ENCODE measurements at regions not wholly inside any gene's neighbourhood (a gene's known extent, or its start where the extent isn't known, plus 50 kb on each side); places are given as distances from the start of the nearest gene placed in this dataset.

- DNase-seq (ENCODE audit: low spot score), result peak; percentile 81
These were observed 988.4 kb upstream of the TENM3 start for GRCh38 chr4:181254771-181255170.

GRCh38 chr4:181258569-181258968, 984.6 kb upstream of the TENM3 start:
- no peak for DNase-seq (ENCODE audit: low spot score)

GRCh38 chr4:181259081-181259709, 984.0 kb upstream of the TENM3 start:
- DNase-seq (ENCODE audit: low spot score), result no peak

- DNase-seq (ENCODE audit: low spot score), result peak; percentile 12
These were observed 981.9 kb upstream of the TENM3 start for GRCh38 chr4:181261279-181261678.

- no peak for DNase-seq (ENCODE audit: low spot score)
These were observed 978.3 kb upstream of the TENM3 start for GRCh38 chr4:181264893-181265292.

- no peak for DNase-seq (ENCODE audit: low spot score)
These were observed 977.8 kb upstream of the TENM3 start for GRCh38 chr4:181265370-181265769.

- peak; percentile 41 for DNase-seq (ENCODE audit: low spot score)
These were observed 972.0 kb upstream of the TENM3 start for GRCh38 chr4:181271116-181271640.

GRCh38 chr4:181272422-181272821, 970.8 kb upstream of the TENM3 start:
- no peak for DNase-seq (ENCODE audit: low spot score)

- DNase-seq (ENCODE audit: low spot score), result no peak
These were observed 964.3 kb upstream of the TENM3 start for GRCh38 chr4:181278941-181279340.

- no peak for DNase-seq (ENCODE audit: low spot score)
These were observed 961.8 kb upstream of the TENM3 start for GRCh38 chr4:181281451-181281850.

GRCh38 chr4:181289198-181289597, 954.0 kb upstream of the TENM3 start:
- DNase-seq (ENCODE audit: low spot score), result no peak

GRCh38 chr4:181291615-181292014, 951.6 kb upstream of the TENM3 start:
- no peak for DNase-seq (ENCODE audit: low spot score)

GRCh38 chr4:181293014-181293413, 950.2 kb upstream of the TENM3 start:
- DNase-seq (ENCODE audit: low spot score), result no peak

GRCh38 chr4:181293541-181293940, 949.7 kb upstream of the TENM3 start:
- DNase-seq (ENCODE audit: low spot score), result no peak

GRCh38 chr4:181294421-181294820, 948.8 kb upstream of the TENM3 start:
- no peak for DNase-seq (ENCODE audit: low spot score)

- DNase-seq (ENCODE audit: low spot score), result no peak
These were observed 941.2 kb upstream of the TENM3 start for GRCh38 chr4:181301735-181302710.

GRCh38 chr4:181307824-181308223, 935.4 kb upstream of the TENM3 start:
- no peak for DNase-seq (ENCODE audit: low spot score)

GRCh38 chr4:181308476-181309312, 934.5 kb upstream of the TENM3 start:
- DNase-seq (ENCODE audit: low spot score), result no peak

- DNase-seq (ENCODE audit: low spot score), result no peak
These were observed 931.1 kb upstream of the TENM3 start for GRCh38 chr4:181312066-181312465.

- no peak for DNase-seq (ENCODE audit: low spot score)
These were observed 923.6 kb upstream of the TENM3 start for GRCh38 chr4:181319629-181320028.

GRCh38 chr4:181323061-181323460, 920.1 kb upstream of the TENM3 start:
- no peak for DNase-seq (ENCODE audit: low spot score)

All from umbilical cord (tissue), 1 donor.